KMS-11 (cell line): ENCODE measurements at regions not wholly inside any gene's neighbourhood (a gene's known extent, or its start where the extent isn't known, plus 50 kb on each side); places are given as distances from the start of the nearest gene placed in this dataset.

Source experiments
- H2AFZ ChIP-seq: fragments of 200-600 bp; sonication (generic); 2 replicates; pipeline ENCODE4 v1.6.1; 2016; ENCODE audit warnings: antibody characterized with exemption, mixed run types, low read depth
- H3K27ac ChIP-seq: fragments of 200-600 bp; sonication (generic); 2 replicates; pipeline ENCODE4 v1.6.1; 2016; ENCODE audit warnings: mild to moderate bottlenecking, mixed run types
- H3K27me3 ChIP-seq: fragments of 200-600 bp; sonication (generic); 2 replicates; pipeline ENCODE4 v1.6.1; 2017; ENCODE audit warnings: mild to moderate bottlenecking, low read depth, mixed run types, moderate library complexity; ENCODE audit not compliant: insufficient read depth
- H3K36me3 ChIP-seq: fragments of 200-600 bp; sonication (generic); 2 replicates; pipeline ENCODE4 v1.6.1; 2017; ENCODE audit warnings: mild to moderate bottlenecking, mixed run types; ENCODE audit not compliant: insufficient read depth
- H3K4me1 ChIP-seq: fragments of 200-600 bp; sonication (generic); 2 replicates; pipeline ENCODE4 v1.6.1; 2016; ENCODE audit warnings: mild to moderate bottlenecking, low read depth, mixed run types; ENCODE audit not compliant: poor library complexity, severe bottlenecking
- H3K4me2 ChIP-seq: fragments of 200-600 bp; sonication (generic); 2 replicates; pipeline ENCODE4 v1.7.0; 2016; ENCODE audit warnings: mild to moderate bottlenecking, mixed run types
- H3K4me3 ChIP-seq: fragments of 200-600 bp; sonication (generic); IDR thresholded peaks from 2 replicates; pipeline ENCODE4 v1.6.1; 2017; ENCODE audit warnings: low read depth, low read length, mixed read lengths; ENCODE audit not compliant: insufficient read depth
- H3K79me2 ChIP-seq: fragments of 200-600 bp; sonication (generic); 2 replicates; pipeline ENCODE4 v1.6.1; 2016; ENCODE audit warnings: low read depth, mixed run types; ENCODE audit not compliant: insufficient read depth
- H3K9ac ChIP-seq: fragments of 200-600 bp; sonication (generic); 2 replicates; pipeline ENCODE4 v1.6.1; 2016; ENCODE audit warnings: mild to moderate bottlenecking, mixed run types
- H4K20me1 ChIP-seq: fragments of 200-600 bp; sonication (generic); 2 replicates; pipeline ENCODE4 v1.6.1; 2016; ENCODE audit warnings: mild to moderate bottlenecking, mixed run types; ENCODE audit not compliant: insufficient read depth
- CTCF ChIP-seq: fragments of 200-600 bp; sonication (generic); conservative IDR thresholded peaks from 2 replicates; pipeline ENCODE4 v1.6.1; 2017; ENCODE audit warnings: low read depth, mild to moderate bottlenecking, antibody characterized with exemption, low read length, moderate library complexity, mixed read lengths

- Histone ChIP-seq H2AFZ (no peak overlapping the region), H3K27ac (no peak overlapping the region)
These were observed 120.4 kb downstream of the TOMM20 start for GRCh38 chr1:235008239-235008638.

GRCh38 chr1:235006816-235007215 is 121.8 kb downstream of the TOMM20 start:
- no peak for TF ChIP-seq CTCF
- Histone ChIP-seq H2AFZ (no peak overlapping the region), H3K27me3 (peaks cover 8% of the 10 kb centered on the region), H4K20me1 (no peaks in the 10 kb centered on the region), H3K4me1 (peaks cover 12% of the 10 kb centered on the region), H3K79me2 (no peaks in the 10 kb centered on the region), H3K9ac (no peak overlapping the region), H3K27ac (no peak overlapping the region), H3K4me2 (no peak overlapping the region), H3K4me3 (no peak overlapping the region), H3K36me3 (no peaks in the 10 kb centered on the region)

More at GRCh38 chr1:235008239-235008638, 120.4 kb downstream of the TOMM20 start:
- Histone ChIP-seq H3K79me2 (no peaks in the 10 kb centered on the region), H3K9ac (no peak overlapping the region), H3K36me3 (no peaks in the 10 kb centered on the region), H3K4me3 (no peak overlapping the region), H3K4me2 (no peak overlapping the region), H4K20me1 (no peaks in the 10 kb centered on the region), H3K27me3 (peaks cover 8% of the 10 kb centered on the region), H3K4me1 (peaks cover 25% of the 10 kb centered on the region)
- no peak for TF ChIP-seq CTCF

GRCh38 chr1:235006132-235006721 is 122.4 kb downstream of the TOMM20 start:
- Histone ChIP-seq H3K27me3 (peaks cover 8% of the 10 kb centered on the region), H3K27ac (no peak overlapping the region), H3K36me3 (no peaks in the 10 kb centered on the region), H3K4me1 (peaks cover 9% of the 10 kb centered on the region), H4K20me1 (no peaks in the 10 kb centered on the region), H3K9ac (no peak overlapping the region), H3K4me2 (no peak overlapping the region), H3K79me2 (no peaks in the 10 kb centered on the region), H2AFZ (no peak overlapping the region), H3K4me3 (no peak overlapping the region)
- no peak for TF ChIP-seq CTCF

- peaks cover 4% of the 10 kb centered on the region for H3K4me1 ChIP-seq
- no peaks in the 10 kb centered on the region for H4K20me1 ChIP-seq
- no peak overlapping the region for H3K27ac ChIP-seq
- no peak overlapping the region for H3K9ac ChIP-seq
- H3K79me2 ChIP-seq = no peaks in the 10 kb centered on the region
- H3K36me3 ChIP-seq = no peaks in the 10 kb centered on the region
- peaks cover 8% of the 10 kb centered on the region for H3K27me3 ChIP-seq
- H2AFZ ChIP-seq = no peak overlapping the region
- no peak overlapping the region for H3K4me3 ChIP-seq
- TF ChIP-seq CTCF = no peak
- no peak overlapping the region for H3K4me2 ChIP-seq
These were observed 123.7 kb downstream of the TOMM20 start for GRCh38 chr1:235004840-235005391.
